Right atrium auricular region (tissue), 2 donors: ENCODE measurements at regions not wholly inside any gene's neighbourhood (a gene's known extent, or its start where the extent isn't known, plus 50 kb on each side); places are given as distances from the start of the nearest gene placed in this dataset.

Experiments used
- DNase-seq: peaks from one replicate; pipeline ENCODE4 v3.0.0-alpha.2; 2019; ENCODE audit warnings: low spot score
- H3K27ac ChIP-seq, 2 donors: fragments of 200-600 bp; sonication (generic); 1 replicate in 1 of 2; 2 replicates in 1 of 2; pipeline ENCODE4 v1.5.1; 2016 to 2019
- H3K27me3 ChIP-seq, 2 donors: fragments of 200-600 bp; sonication (generic); one replicate each; pipeline versions ENCODE4 v1.5.1 to v1.6.0; 2017 to 2019
- H3K36me3 ChIP-seq: fragments of 200-600 bp; sonication (generic); one replicate; pipeline ENCODE4 v1.5.1; 2016
- H3K4me1 ChIP-seq, 2 donors: fragments of 200-600 bp; sonication (generic); one replicate each; pipeline versions ENCODE4 v1.5.1 to v1.6.0; 2017 to 2019
- H3K4me3 ChIP-seq, 2 donors: fragments of 200-600 bp; sonication (generic); 1 replicate in 1 of 2; 2 replicates in 1 of 2; pipeline ENCODE4 v1.5.1; 2017 to 2019; ENCODE audit warnings: mild to moderate bottlenecking in 1 of 2, moderate library complexity in 1 of 2
- H3K9me3 ChIP-seq, 2 donors: fragments of 200-600 bp; sonication (generic); one replicate each; pipeline ENCODE4 v1.5.1; 2019
- CTCF ChIP-seq, 2 donors: fragments of 200-600 bp; sonication (generic); IDR thresholded peaks; one replicate each; pipeline ENCODE4 v1.5.1; 2019; ENCODE audit warnings: antibody characterized with exemption in 2 of 2

GRCh38 chr3:99159220-99159762 lies 257.8 kb upstream of the DCBLD2 start:
- H3K9me3 ChIP-seq: peaks cover 8 to 16% of the 10 kb centered on the region in 2 donors
- H3K4me1 ChIP-seq: no peaks in the 10 kb centered on the region
- TF ChIP-seq CTCF (IDR thresholded peaks at IDR 0.05): no peak
- DNase-seq: no peak
- no peak overlapping the region for H3K4me3 ChIP-seq
- H3K27me3 ChIP-seq: no peaks in the 10 kb centered on the region
- no peak overlapping the region for H3K27ac ChIP-seq
- no peaks in the 10 kb centered on the region for H3K36me3 ChIP-seq

GRCh38 chr3:99145031-99145430 lies 243.5 kb upstream of the DCBLD2 start:
- no peaks in the 10 kb centered on the region for H3K4me1 ChIP-seq
- no peak for TF ChIP-seq CTCF (IDR thresholded peaks at IDR 0.05)

GRCh38 chr3:99143493-99143892 lies 242.0 kb upstream of the DCBLD2 start:
- Histone ChIP-seq H3K9me3 (no peaks in the 10 kb centered on the region), H3K4me1 (no peaks in the 10 kb centered on the region), H3K36me3 (no peaks in the 10 kb centered on the region), H3K27me3 (no peaks in the 10 kb centered on the region), H3K4me3 (no peak overlapping the region), H3K27ac (no peak overlapping the region)
- DNase-seq: no peak
- no peak for TF ChIP-seq CTCF (IDR thresholded peaks at IDR 0.05)

More at GRCh38 chr3:99145031-99145430, 243.5 kb upstream of the DCBLD2 start:
- Histone ChIP-seq H3K4me3 (no peak overlapping the region), H3K27me3 (no peaks in the 10 kb centered on the region), H3K9me3 (no peaks in the 10 kb centered on the region), H3K36me3 (no peaks in the 10 kb centered on the region), H3K27ac (no peak overlapping the region)
- DNase-seq: no peak

GRCh38 chr3:99134986-99135385 lies 233.5 kb upstream of the DCBLD2 start:
- Histone ChIP-seq H3K36me3 (no peaks in the 10 kb centered on the region), H3K27ac (no peak overlapping the region), H3K27me3 (no peaks in the 10 kb centered on the region), H3K4me3 (no peak overlapping the region), H3K9me3 (no peaks in the 10 kb centered on the region), H3K4me1 (no peaks in the 10 kb centered on the region)
- no peak for DNase-seq
- no peak for TF ChIP-seq CTCF (IDR thresholded peaks at IDR 0.05)

GRCh38 chr3:99131876-99132275 lies 230.4 kb upstream of the DCBLD2 start:
- Histone ChIP-seq H3K9me3 (no peaks in the 10 kb centered on the region), H3K27ac (no peak overlapping the region), H3K4me1 (no peaks in the 10 kb centered on the region), H3K27me3 (no peaks in the 10 kb centered on the region), H3K4me3 (no peak overlapping the region), H3K36me3 (no peaks in the 10 kb centered on the region)
- DNase-seq: no peak
- TF ChIP-seq CTCF (IDR thresholded peaks at IDR 0.05): no peak
